Activated T-cell treated with anti-CD3 and anti-CD28 coated beads for 4 hours (primary cell): ENCODE measurements at regions not wholly inside any gene's neighbourhood (a gene's known extent, or its start where the extent isn't known, plus 50 kb on each side); places are given as distances from the start of the nearest gene placed in this dataset.
"Not testable (repeated sequence)": the region's sequence is repeated elsewhere in the genome, so short reads cannot be mapped to it uniquely, and the experiment has no call there.

Source experiments
- DNase-seq: peaks from one replicate; pipeline ENCODE4 v3.0.0-alpha.2; 2020

- DNase-seq = no peak
Observed at GRCh38 chr3:40756500-40756899, 231.7 kb downstream of the ZNF621 start.

DNA sequence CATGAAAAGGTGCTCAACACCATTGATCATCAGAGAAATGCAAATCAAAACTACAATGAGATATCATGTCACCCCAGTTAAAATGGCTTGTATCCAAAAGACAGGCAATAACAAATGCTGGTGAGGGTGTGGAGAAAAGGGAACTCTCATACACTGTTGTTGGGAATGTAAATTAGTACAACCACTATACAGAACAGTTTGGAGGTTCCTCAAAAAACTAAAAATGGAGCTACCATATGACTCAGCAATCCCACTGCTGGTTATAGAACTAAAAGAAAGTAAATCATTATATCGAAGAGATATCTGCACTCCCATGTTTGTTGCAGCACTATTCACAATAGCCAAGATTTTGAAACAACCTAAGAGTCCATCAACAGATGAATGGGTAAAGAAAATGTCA, 238.0 kb downstream of the ZNF621 start:
- DNase-seq = not testable (repeated sequence)

DNA sequence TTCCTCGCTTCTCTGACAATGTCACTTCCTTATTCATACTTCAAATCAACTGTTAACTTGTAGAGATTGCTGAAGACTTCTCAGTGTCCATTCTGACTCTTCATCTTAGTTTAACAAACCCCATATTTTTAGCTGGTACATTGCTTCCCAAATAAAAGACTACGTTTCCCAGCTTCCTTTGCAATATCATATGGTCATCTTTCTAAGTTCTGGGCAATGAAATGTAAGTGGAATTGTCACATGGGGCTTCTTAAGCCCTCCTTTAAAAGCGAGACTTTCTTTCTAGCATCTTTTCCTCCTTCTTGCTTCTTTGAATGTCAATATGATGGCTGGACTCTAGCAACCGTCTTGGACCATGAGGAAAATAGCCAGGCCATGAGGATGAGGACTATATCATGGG, 239.0 kb downstream of the ZNF621 start:
- DNase-seq = no peak

DNA sequence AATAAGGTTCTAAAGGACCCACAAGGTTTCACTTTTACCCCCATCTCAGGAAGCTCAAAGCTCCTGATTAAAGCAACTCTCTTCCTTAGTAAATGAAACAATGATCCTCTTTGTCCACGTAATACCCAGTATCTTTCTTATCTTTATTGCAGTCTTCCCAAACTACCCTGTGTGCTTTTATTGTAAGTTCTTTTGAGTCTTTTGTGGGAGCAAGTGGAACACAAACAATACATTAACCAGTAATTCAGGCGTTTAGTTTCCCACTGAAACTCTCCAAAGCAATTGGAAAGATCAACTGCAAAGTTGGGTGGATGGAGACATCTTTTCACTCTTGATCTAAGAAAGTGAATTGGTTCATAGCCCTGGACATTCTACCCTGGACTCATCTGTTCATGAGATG, 240.0 kb downstream of the ZNF621 start:
- no peak for DNase-seq

GRCh38 chr3:40765884-40766283, 241.1 kb downstream of the ZNF621 start:
- no peak for DNase-seq

- DNase-seq = no peak
Observed at GRCh38 chr3:40766396-40766795, 241.6 kb downstream of the ZNF621 start.

- no peak for DNase-seq
Observed at GRCh38 chr3:40768046-40768445, 243.3 kb downstream of the ZNF621 start.

DNA sequence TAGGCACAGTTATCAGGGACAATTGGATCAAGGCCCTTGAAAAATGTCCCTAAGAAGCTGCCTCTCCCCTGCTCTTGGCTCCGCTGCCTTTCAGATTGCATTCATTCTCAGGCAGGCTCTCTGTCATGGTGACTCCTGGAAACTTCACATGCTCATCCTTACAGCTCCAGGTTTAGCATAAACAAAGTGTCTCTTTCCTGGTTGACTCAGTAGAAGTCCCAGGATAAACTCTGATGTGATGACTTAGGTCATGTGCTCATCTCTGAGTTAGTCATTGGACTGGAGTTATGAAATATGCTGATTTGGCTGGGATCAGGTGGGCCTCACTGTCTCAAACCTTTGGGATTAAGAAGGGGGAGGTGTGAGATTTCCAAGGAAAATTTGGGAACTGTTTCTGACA, 243.8 kb downstream of the ZNF621 start:
- no peak for DNase-seq

- DNase-seq = no peak
Observed at GRCh38 chr3:40770061-40770460, 245.3 kb downstream of the ZNF621 start.

GRCh38 chr3:40771112-40771511, 246.4 kb downstream of the ZNF621 start:
- DNase-seq = no peak

- no peak for DNase-seq
Observed at GRCh38 chr3:40779039-40779438, 254.3 kb downstream of the ZNF621 start.

- DNase-seq = no peak
Observed at GRCh38 chr3:40780291-40780924, 255.6 kb downstream of the ZNF621 start.

DNA sequence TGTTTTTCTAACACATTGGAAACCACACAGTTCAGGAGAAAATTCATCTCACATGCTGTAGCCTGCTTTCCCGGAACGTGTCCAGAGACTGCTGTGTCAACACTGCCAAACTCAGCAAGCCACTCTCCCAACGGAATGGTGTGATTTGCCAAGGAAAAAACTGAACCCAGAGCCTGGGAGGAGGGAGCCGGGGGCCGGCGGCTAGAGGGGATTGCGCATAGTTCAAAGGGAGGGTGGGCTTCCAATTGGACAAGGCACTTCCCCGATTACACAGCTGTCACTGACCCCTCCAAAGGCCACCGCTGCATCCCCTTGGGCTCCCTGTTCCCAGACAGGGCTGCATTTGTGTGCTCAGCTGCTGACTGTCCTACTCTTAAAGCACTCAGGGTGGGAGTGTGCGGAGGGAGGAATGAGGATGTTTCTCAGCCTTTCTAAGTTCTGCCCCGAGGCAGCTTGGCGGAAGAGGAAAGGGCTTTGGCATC, 256.2 kb downstream of the ZNF621 start:
- no peak for DNase-seq

GRCh38 chr3:40782111-40782721, 257.5 kb downstream of the ZNF621 start:
- DNase-seq = no peak

DNA sequence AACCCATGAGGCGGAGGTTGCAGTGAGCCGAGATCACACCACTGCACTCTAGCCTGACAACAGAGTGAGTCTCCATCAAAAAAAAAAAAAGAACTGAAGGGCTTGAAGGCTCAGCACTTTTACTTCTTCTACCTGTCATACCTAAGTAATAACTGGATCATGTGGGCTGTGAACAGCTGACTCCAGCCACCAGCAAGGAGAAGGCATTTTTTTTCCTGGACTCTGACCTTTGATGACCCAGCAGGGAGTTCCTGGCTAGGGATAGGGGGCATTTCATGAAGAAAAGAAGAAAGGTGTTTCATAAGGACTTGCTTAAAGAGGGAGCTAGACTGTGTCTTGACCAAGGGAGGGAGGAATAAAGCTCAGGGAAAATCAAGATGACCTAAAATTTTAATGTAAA, 266.0 kb downstream of the ZNF621 start:
- DNase-seq = no peak

- no peak for DNase-seq
Observed at GRCh38 chr3:40793730-40794129, 269.0 kb downstream of the ZNF621 start.

GRCh38 chr3:40800343-40800742, 275.6 kb downstream of the ZNF621 start:
- DNase-seq = no peak

- DNase-seq = no peak
Observed at GRCh38 chr3:40801284-40801741, 276.6 kb downstream of the ZNF621 start.

DNA sequence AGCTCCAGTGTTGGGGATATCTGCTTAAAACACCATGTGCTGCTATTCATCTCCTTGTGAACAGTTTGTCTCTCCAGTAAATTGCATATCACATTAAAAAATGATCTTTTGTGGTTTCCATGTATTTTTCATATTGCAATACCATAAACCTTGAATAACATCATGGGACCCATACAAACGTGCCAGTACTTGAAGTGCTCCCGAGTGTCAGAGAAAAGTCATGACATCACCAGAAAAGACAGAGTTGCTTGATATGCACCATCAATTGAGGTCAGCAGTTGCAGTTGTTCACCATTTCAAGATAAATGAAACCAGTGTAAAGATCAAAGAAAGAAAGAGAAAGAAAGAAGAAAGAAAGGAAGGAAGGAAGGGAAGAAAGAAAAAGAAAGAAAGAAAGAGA, 278.6 kb downstream of the ZNF621 start:
- DNase-seq = no peak

GRCh38 chr3:40805456-40805855, 280.7 kb downstream of the ZNF621 start:
- no peak for DNase-seq

GRCh38 chr3:40810813-40811212, 286.1 kb downstream of the ZNF621 start:
- DNase-seq = no peak

DNA sequence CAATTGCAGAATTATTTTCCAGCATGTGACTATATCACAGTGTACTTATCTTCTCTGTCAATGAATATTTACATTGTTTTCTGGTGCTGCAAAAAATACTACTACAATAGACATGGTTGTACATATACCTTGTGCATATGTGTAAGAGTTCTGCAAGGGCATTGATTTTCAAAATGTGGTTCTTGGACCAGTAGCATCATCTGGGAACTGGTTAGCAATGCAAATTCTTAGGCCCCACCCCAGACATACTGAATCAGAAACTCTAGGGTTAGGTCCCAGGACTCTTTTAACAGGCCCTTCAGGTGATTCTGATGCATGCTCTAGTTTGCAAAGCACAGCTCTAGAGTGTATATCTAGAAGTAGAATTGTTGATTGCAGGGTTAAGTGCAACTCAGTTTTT, 292.3 kb downstream of the ZNF621 start:
- DNase-seq = no peak

- no peak for DNase-seq
Observed at GRCh38 chr3:40821315-40821714, 296.6 kb downstream of the ZNF621 start.

DNA sequence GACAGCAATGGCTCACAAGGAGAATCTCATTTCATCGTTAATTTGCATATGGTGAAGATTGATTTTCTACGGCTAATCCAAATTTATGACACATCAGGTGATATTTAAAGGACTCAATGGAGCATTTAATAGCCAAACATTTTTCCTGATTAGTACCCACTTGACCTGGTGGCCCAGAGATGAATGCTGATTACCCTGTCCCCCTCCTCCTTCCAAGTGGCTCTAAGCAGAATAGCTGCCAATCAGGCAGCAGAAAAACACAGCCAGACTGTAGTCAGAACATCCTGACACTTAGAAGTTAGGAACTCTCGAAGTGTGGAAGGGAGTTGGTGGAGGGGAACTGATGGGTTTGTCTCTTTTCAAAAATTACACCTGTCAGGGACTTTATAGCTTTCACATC, 302.5 kb downstream of the ZNF621 start:
- DNase-seq = no peak
